ENCODE measurements at regions not wholly inside any gene's neighbourhood (a gene's known extent, or its start where the extent isn't known, plus 50 kb on each side); places are given as distances from the start of the nearest gene placed in this dataset.

DNA sequence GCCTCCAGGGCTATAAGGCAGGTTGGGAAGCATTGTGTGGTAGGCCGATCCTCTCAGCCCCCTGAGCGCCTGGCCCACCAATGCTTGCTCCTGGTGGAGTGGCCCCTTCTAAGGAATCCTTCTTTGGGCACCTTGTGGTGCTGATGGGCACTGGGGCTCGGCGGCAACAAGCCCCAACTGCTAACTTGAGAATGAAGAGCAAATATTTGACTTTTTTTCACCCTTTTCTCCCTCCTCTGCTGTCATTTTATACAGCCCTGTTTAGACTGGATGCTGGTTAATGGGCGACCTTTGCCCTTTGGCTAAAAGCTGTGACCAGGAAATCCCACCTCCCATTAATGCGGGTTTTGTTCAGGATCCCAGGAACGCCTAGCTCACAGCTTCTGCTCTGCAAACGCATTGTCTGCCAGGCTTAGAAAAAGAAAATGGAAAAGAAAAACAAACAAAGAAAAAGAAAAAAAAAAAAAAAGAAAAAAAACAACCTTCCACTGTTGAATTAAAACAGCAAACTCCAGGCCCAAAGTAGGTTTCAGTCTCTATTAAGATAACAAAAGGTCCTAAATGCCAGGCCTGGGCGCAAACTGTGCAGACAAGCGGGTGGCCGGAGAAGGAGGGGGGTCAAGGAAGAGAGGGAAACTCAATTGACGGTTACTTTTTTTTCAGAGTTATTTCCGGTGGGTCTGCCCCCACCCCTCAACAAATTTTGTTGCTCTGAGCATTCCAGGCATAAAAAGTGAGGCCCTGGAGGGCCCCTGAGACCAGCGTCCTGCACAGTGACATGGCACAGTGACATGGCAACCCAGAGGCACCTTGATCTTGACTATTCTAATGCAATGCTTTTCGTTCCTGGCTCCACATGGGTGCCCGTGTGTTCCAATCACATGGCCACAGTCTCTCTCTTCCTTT is 301.4 kb downstream of the MAF start:
- Histone ChIP-seq H4K20me1 (ENCODE audit: insufficient read depth, low read length) (no peaks in the 10 kb centered on the region), H3K4me3 (ENCODE audit: low read depth in 1 of 2, low read length in 2 of 2) (no peak overlapping the region), H3K27ac (ENCODE audit: low read length) (no peak overlapping the region), H2AFZ (ENCODE audit: low read depth, low read length) (no peak overlapping the region), H3K4me2 (ENCODE audit: insufficient read depth, low read length) (no peak overlapping the region), H3K9me3 (ENCODE audit: insufficient read depth, low read length, severe bottlenecking) (no peaks in the 10 kb centered on the region), H3K36me3 (ENCODE audit: insufficient read depth, low read length) (no peaks in the 10 kb centered on the region), H3K27me3 (ENCODE audit: insufficient read depth, low read length, poor library complexity) (no peaks in the 10 kb centered on the region), H3K9ac (ENCODE audit: low read depth, low read length) (no peak overlapping the region), H3K4me1 (ENCODE audit: insufficient read depth, low read length) (peaks cover 3% of the 10 kb centered on the region; the same call in 1 of the 2 replicates), H3K79me2 (ENCODE audit: insufficient read depth, low read length) (no peaks in the 10 kb centered on the region)
- no peak for ATAC-seq (ENCODE audit: insufficient read depth, low read depth)
- no peak for DNase-seq
- no peak for TF ChIP-seq EZH2 (IDR thresholded peaks at IDR 0.05; ENCODE audit: borderline replicate concordance, low read depth, low read length, severe bottlenecking)
- TF ChIP-seq, protein P1, sequence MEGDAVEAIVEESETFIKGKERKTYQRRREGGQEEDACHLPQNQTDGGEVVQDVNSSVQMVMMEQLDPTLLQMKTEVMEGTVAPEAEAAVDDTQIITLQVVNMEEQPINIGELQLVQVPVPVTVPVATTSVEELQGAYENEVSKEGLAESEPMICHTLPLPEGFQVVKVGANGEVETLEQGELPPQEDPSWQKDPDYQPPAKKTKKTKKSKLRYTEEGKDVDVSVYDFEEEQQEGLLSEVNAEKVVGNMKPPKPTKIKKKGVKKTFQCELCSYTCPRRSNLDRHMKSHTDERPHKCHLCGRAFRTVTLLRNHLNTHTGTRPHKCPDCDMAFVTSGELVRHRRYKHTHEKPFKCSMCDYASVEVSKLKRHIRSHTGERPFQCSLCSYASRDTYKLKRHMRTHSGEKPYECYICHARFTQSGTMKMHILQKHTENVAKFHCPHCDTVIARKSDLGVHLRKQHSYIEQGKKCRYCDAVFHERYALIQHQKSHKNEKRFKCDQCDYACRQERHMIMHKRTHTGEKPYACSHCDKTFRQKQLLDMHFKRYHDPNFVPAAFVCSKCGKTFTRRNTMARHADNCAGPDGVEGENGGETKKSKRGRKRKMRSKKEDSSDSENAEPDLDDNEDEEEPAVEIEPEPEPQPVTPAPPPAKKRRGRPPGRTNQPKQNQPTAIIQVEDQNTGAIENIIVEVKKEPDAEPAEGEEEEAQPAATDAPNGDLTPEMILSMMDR (IDR thresholded peaks at IDR 0.05; ENCODE audit: borderline replicate concordance, extremely low read depth, low read length, poor library complexity, severe bottlenecking), result no peak

GRCh38 chr16:79298476-79298875 is 302.1 kb downstream of the MAF start:
- ATAC-seq (ENCODE audit: insufficient read depth, low read depth), result no peak
- H3K27me3 ChIP-seq (ENCODE audit: insufficient read depth, low read length, poor library complexity), result no peaks in the 10 kb centered on the region

DNA sequence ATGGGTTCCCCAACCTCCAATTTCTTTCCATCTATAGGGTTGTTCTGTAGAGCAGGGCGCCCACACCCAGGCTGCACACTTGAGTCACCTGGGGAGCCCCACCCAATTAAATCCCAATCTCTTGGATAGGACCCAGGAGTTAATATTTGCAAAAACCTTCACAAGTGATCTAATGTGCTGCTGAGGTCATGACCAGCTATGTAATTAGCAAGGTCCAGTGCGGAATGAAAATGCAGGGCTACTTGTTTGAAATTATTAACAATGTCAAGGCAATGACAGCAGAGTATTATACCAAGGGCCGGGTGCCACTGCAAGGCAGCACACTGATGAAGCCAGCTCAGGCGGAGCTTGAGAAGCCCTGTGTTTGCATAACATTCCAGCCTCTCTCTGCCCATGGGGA is 302.7 kb downstream of the MAF start:
- no peak overlapping the region for H3K27ac ChIP-seq (ENCODE audit: low read length)
- no peaks in the 10 kb centered on the region for H3K9me3 ChIP-seq (ENCODE audit: insufficient read depth, low read length, severe bottlenecking)
- no peaks in the 10 kb centered on the region for H3K79me2 ChIP-seq (ENCODE audit: insufficient read depth, low read length)
- no peak overlapping the region for H3K4me3 ChIP-seq (ENCODE audit: low read depth in 1 of 2, low read length in 2 of 2)
- no peak overlapping the region for H3K9ac ChIP-seq (ENCODE audit: low read depth, low read length)
- ATAC-seq (ENCODE audit: insufficient read depth, low read depth), result no peak
- H4K20me1 ChIP-seq (ENCODE audit: insufficient read depth, low read length), result no peaks in the 10 kb centered on the region
- TF ChIP-seq EZH2 (IDR thresholded peaks at IDR 0.05; ENCODE audit: borderline replicate concordance, low read depth, low read length, severe bottlenecking), result no peak
- TF ChIP-seq, protein P1 (IDR thresholded peaks at IDR 0.05; ENCODE audit: borderline replicate concordance, extremely low read depth, low read length, poor library complexity, severe bottlenecking), result no peak
- H3K27me3 ChIP-seq (ENCODE audit: insufficient read depth, low read length, poor library complexity), result no peaks in the 10 kb centered on the region
- no peak overlapping the region for H2AFZ ChIP-seq (ENCODE audit: low read depth, low read length)
- DNase-seq, result no peak
- H3K36me3 ChIP-seq (ENCODE audit: insufficient read depth, low read length), result no peaks in the 10 kb centered on the region
- peaks cover 3% of the 10 kb centered on the region; the same call in 1 of the 2 replicates for H3K4me1 ChIP-seq (ENCODE audit: insufficient read depth, low read length)
- no peak overlapping the region for H3K4me2 ChIP-seq (ENCODE audit: insufficient read depth, low read length)

More at GRCh38 chr16:79298476-79298875, 302.1 kb downstream of the MAF start:
- Histone ChIP-seq H2AFZ (ENCODE audit: low read depth, low read length) (no peak overlapping the region), H4K20me1 (ENCODE audit: insufficient read depth, low read length) (no peaks in the 10 kb centered on the region), H3K79me2 (ENCODE audit: insufficient read depth, low read length) (no peaks in the 10 kb centered on the region), H3K9ac (ENCODE audit: low read depth, low read length) (no peak overlapping the region), H3K27ac (ENCODE audit: low read length) (no peak overlapping the region), H3K4me1 (ENCODE audit: insufficient read depth, low read length) (peaks cover 3% of the 10 kb centered on the region; the same call in 1 of the 2 replicates), H3K4me3 (ENCODE audit: low read depth in 1 of 2, low read length in 2 of 2) (no peak overlapping the region), H3K9me3 (ENCODE audit: insufficient read depth, low read length, severe bottlenecking) (no peaks in the 10 kb centered on the region), H3K36me3 (ENCODE audit: insufficient read depth, low read length) (no peaks in the 10 kb centered on the region), H3K4me2 (ENCODE audit: insufficient read depth, low read length) (no peak overlapping the region)
- no peak for DNase-seq
- TF ChIP-seq EZH2 (IDR thresholded peaks at IDR 0.05; ENCODE audit: borderline replicate concordance, low read depth, low read length, severe bottlenecking), result no peak
- TF ChIP-seq, protein P1 (IDR thresholded peaks at IDR 0.05; ENCODE audit: borderline replicate concordance, extremely low read depth, low read length, poor library complexity, severe bottlenecking), result no peak

Data from DND-41 (cell line).